Sigmoid colon (tissue), 3 donors: ENCODE measurements at regions not wholly inside any gene's neighbourhood (a gene's known extent, or its start where the extent isn't known, plus 50 kb on each side); places are given as distances from the start of the nearest gene placed in this dataset.

ENCODE experiments used
- CTCF ChIP-seq, 4 experiments: fragments of 450-650 bp in 3 of 4; fragments of 200-600 bp in 1 of 4; IDR thresholded peaks; one replicate each; pipeline ENCODE4 v1.5.1; 2016 to 2019; ENCODE audit warnings: antibody characterized with exemption in 4 of 4, mild to moderate bottlenecking in 3 of 4, moderate library complexity in 2 of 4
- POLR2A ChIP-seq, 2 donors: fragments of 450-650 bp; IDR thresholded peaks; one replicate each; pipeline ENCODE4 v1.6.1; 2016; ENCODE audit warnings: antibody characterized with exemption in 2 of 2, mild to moderate bottlenecking in 2 of 2, moderate library complexity in 2 of 2

- TF ChIP-seq POLR2A (IDR thresholded peaks at IDR 0.05), result no peak
- no peak for TF ChIP-seq CTCF (IDR thresholded peaks at IDR 0.05)
These were observed 141.5 kb upstream of the NRG3 start for GRCh38 chr10:81733542-81733941.
